ENCODE measurements at regions not wholly inside any gene's neighbourhood (a gene's known extent, or its start where the extent isn't known, plus 50 kb on each side); places are given as distances from the start of the nearest gene placed in this dataset.
A peak's percentile ranks its signal among the peaks of the same experiment; 100 is the strongest.

DNA sequence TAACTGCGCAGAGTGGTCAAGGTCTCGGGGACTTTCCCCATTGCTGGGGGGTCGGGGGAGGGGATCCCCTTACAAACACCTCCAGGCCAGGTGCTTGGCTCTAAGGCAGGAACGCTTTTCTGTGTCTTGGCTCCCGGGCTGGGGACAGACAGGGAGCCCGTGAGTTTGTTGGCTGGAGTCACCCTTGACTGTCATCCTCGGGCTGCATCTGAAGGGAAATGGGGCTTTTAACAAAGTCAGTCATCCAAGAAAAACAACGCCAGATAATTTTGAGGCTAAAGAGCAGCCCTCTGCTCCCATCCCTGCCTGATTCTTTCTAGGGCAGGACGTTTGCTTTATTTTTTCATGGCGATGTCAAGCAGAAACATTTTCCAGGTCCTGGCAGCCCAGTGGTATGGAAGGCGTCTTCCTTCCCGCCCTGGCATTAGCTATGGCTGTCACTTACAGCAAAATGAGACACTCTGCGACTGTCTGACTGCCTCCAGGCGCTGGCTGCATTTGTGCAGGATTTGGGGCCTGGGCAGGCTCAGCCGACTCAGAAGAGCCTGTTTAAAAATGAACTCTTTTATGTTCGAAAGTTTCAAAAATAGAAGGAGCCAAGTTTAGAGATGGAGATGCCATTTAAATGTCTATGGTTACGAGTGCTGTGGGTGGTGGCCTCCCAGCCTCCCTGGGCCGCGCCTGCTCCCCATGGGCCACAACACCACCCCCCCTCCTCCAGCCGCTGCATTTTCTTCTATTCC is 54.7 kb upstream of the TNS3 start:
- no peak for DNase-seq (ENCODE audit: low spot score)

GRCh38 chr7:47636081-47636432 is 54.1 kb upstream of the TNS3 start:
- no peak for DNase-seq (ENCODE audit: low spot score)

DNA sequence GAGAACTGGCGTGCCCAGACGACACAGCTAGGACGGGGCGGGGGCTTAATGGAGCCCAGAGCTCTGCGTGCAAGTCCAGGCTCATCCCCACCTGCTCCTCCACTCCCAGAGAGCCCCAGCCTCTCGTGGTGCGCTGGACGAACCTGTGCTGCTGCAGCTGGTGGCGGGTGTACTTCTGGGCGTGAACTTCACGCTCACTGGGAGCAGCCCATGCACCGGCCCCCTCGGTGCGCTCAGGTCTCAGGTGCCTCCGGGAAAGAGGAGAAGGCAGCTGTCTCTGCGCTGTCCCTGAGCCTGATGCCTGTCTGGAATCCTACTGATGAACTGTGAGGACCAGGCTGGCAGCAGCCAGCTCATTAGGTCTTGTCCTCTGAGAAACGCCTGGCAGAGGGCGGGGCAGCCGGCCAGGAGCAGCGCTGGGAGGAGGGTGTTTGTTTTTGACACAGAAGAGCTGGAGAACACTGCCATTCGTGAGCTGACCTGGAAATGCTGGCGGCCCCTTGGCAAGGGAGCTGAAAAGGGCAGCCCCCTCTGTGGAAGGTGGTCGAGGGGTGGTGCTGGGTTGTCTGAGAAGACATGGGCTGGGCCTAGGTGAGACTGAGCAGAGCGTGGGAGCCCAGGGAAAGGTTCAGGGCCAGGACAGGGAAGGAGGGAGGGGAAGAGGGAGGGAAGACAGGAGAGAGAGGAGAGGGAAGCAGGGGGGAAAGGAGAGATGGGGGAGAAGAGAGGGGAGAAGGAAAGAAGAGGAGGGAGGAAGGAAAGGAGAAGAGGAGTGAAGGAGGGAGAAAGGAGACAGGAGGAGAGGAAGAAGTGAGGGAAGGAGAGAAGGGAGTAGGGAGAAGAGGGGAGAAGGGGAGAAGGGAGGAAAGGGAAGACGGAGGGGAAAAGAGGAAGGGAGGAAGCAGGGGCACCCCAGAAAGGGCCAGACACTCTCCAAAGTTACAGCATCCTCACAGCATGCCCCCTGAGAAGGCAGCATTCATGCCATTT is 53.5 kb upstream of the TNS3 start:
- peak; percentile 66 for DNase-seq (ENCODE audit: low spot score)

GRCh38 chr7:47634273-47634672 is 52.4 kb upstream of the TNS3 start:
- no peak for DNase-seq (ENCODE audit: low spot score)

DNA sequence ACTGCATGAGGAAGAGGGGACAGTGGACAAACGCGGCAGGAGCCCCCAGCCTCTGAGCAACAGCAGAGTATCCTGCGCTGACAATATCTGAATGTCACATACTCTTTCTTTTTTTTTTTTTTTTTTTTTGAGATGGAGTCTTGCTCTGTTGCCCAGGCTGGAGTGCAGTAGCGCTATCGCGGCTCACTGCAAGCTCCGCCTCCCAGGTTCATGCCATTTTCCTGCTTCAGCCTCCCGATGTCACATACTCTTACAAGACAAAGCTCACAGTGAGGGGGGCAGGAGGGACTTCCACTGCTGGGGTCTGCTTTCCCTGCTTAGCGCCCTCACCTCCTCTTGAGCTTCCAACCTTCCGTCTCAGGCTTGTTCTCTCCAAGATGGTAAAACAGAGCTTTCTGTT is 51.2 kb upstream of the TNS3 start:
- no peak for DNase-seq (ENCODE audit: low spot score)
